ENCODE measurements at regions not wholly inside any gene's neighbourhood (a gene's known extent, or its start where the extent isn't known, plus 50 kb on each side); places are given as distances from the start of the nearest gene placed in this dataset.

GRCh38 chr5:53164478-53165165 is 55.1 kb upstream of the MOCS2 start:
- no peak for TF ChIP-seq POLR2A (IDR thresholded peaks at IDR 0.05; ENCODE audit: low read depth, low read length)
- TF ChIP-seq POLR2AphosphoS5 (IDR thresholded peaks at IDR 0.05; ENCODE audit: low read depth, low read length): no peak
